ENCODE measurements at regions not wholly inside any gene's neighbourhood (a gene's known extent, or its start where the extent isn't known, plus 50 kb on each side); places are given as distances from the start of the nearest gene placed in this dataset.

DNA sequence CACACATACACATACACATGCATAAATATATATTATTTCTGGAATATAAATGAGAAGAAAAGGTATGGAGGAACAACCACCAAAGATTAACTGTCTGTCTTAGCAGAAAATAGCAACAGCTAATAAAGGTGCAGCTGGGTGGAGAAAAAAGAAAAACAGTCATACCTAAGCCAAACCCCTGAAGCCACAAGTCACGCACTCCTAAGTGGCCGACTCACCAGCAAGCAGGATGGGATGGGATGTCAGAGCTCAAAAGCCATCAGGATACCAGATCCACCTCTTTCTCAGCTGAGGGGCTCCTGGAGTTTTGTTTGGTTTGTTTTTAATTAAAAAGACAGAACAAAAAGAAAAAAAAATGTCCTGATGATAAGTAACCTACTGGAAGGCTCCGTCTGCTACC is 64.7 kb upstream of the HIVEP3 start:
- H4K5ac ChIP-seq (ENCODE audit: insufficient read length, low read depth, low read length), result no peak overlapping the region
- Mint-ChIP-seq H3K27ac (no peak overlapping the region), H3K36me3 (ENCODE audit: insufficient read depth in 1 of 3, low read depth in 3 of 3) (no peaks in the 10 kb centered on the region), H3K4me3 (no peak overlapping the region), H3K27me3 (ENCODE audit: low read depth) (no peaks in the 10 kb centered on the region), H3K4me1 (peaks cover 11 to 12% of the 10 kb centered on the region in 2 experiments), H3K9me3 (no peaks in the 10 kb centered on the region)
- H2BK15ac ChIP-seq (ENCODE audit: low read depth, low read length), result no peak overlapping the region
- no peak for DNase-seq
- no peaks in the 10 kb centered on the region for H4K20me1 ChIP-seq (ENCODE audit: control insufficient read depth, insufficient read depth, insufficient read length)
- no peak overlapping the region for H3K9ac ChIP-seq (ENCODE audit: extremely low read depth, insufficient read length, low read length)
- no peak overlapping the region for H3K14ac ChIP-seq (ENCODE audit: insufficient read depth, low read length)
- H3K79me2 ChIP-seq (ENCODE audit: insufficient read depth, low read length), result no peaks in the 10 kb centered on the region
- no peak overlapping the region for H2BK20ac ChIP-seq (ENCODE audit: low read depth, low read length, poor library complexity, severe bottlenecking)
- peaks cover 3% of the 10 kb centered on the region; the same call in 1 of the 2 replicates for H3K4me1 ChIP-seq (ENCODE audit: insufficient read depth, low read length)
- H3K27me3 ChIP-seq (ENCODE audit: insufficient read depth, low read length), result no peaks in the 10 kb centered on the region
- H2BK120ac ChIP-seq (ENCODE audit: low read depth, low read length, poor library complexity, severe bottlenecking), result no peak overlapping the region
- no peak overlapping the region for H4K91ac ChIP-seq (ENCODE audit: insufficient read length, low read depth, low read length)
- H3K9me3 ChIP-seq (ENCODE audit: control insufficient read depth, low read depth, low read length), result no peaks in the 10 kb centered on the region
- no peak overlapping the region for H4K8ac ChIP-seq (replicated peaks; ENCODE audit: insufficient read length, low read depth, low read length)
- no peaks in the 10 kb centered on the region for H3K79me1 ChIP-seq (ENCODE audit: insufficient read depth, low read depth, low read length, poor library complexity, severe bottlenecking)
- H2BK12ac ChIP-seq (ENCODE audit: insufficient read length, low read depth, low read length), result no peak overlapping the region
- no peak overlapping the region for H3T11ph ChIP-seq (ENCODE audit: low read length)
- TF ChIP-seq, protein P1, sequence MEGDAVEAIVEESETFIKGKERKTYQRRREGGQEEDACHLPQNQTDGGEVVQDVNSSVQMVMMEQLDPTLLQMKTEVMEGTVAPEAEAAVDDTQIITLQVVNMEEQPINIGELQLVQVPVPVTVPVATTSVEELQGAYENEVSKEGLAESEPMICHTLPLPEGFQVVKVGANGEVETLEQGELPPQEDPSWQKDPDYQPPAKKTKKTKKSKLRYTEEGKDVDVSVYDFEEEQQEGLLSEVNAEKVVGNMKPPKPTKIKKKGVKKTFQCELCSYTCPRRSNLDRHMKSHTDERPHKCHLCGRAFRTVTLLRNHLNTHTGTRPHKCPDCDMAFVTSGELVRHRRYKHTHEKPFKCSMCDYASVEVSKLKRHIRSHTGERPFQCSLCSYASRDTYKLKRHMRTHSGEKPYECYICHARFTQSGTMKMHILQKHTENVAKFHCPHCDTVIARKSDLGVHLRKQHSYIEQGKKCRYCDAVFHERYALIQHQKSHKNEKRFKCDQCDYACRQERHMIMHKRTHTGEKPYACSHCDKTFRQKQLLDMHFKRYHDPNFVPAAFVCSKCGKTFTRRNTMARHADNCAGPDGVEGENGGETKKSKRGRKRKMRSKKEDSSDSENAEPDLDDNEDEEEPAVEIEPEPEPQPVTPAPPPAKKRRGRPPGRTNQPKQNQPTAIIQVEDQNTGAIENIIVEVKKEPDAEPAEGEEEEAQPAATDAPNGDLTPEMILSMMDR (conservative IDR thresholded peaks at IDR 0.05), result no peak
- H3K23me2 ChIP-seq (ENCODE audit: insufficient read length, low read depth, low read length, poor library complexity, severe bottlenecking), result no peaks in the 10 kb centered on the region
- no peak overlapping the region for H2BK5ac ChIP-seq (ENCODE audit: insufficient read length, low read length)
- no peak overlapping the region for H3K18ac ChIP-seq (ENCODE audit: insufficient read length, low read depth, low read length)
- H3K4me2 ChIP-seq (ENCODE audit: insufficient read depth, insufficient read length, low read length), result no peak overlapping the region
- H3K56ac ChIP-seq (ENCODE audit: insufficient read length, low read depth, low read length), result no peak overlapping the region
- no CpG with 5 or more reads among the region's 3 CpGs for WGBS (ENCODE audit: extremely low coverage, insufficient read length, low lambda C conversion rate)
- H3K27ac ChIP-seq (ENCODE audit: insufficient read length, low read depth, low read length), result no peak overlapping the region
- no peak overlapping the region for H2AFZ ChIP-seq (ENCODE audit: low read length)
- H3K23ac ChIP-seq (ENCODE audit: insufficient read length, low read depth, low read length), result no peak overlapping the region
- no peak overlapping the region for H3K4ac ChIP-seq (ENCODE audit: low read depth, low read length)
- H2AK5ac ChIP-seq (ENCODE audit: insufficient read length, low read length), result no peak overlapping the region

Measured in H9 (cell line).